HG02840 (cell line): ENCODE measurements at regions not wholly inside any gene's neighbourhood (a gene's known extent, or its start where the extent isn't known, plus 50 kb on each side); places are given as distances from the start of the nearest gene placed in this dataset.

Source experiments
- ATAC-seq: cut with Tn5 transposase; IDR thresholded peaks from one replicate; pipeline ENCODE4 v1.9.1; 2021; ENCODE audit warnings: mild to moderate bottlenecking, moderate library complexity, moderate number of reproducible peaks; ENCODE audit not compliant: unreplicated experiment, low FRiP score

- no peak for ATAC-seq
Observed at GRCh38 chr4:23279377-23279986, 586.7 kb downstream of the GBA3 start.

GRCh38 chr4:23278845-23279244 is 586.1 kb downstream of the GBA3 start:
- ATAC-seq = no peak

- ATAC-seq = no peak
Observed at GRCh38 chr4:23276076-23276475, 583.3 kb downstream of the GBA3 start.

GRCh38 chr4:23269566-23269965 is 576.8 kb downstream of the GBA3 start:
- ATAC-seq = no peak

GRCh38 chr4:23268072-23268771 is 575.5 kb downstream of the GBA3 start:
- no peak for ATAC-seq

- ATAC-seq = no peak
Observed at GRCh38 chr4:23266401-23266800, 573.7 kb downstream of the GBA3 start.

- ATAC-seq = no peak
Observed at GRCh38 chr4:23260511-23260910, 567.8 kb downstream of the GBA3 start.

- no peak for ATAC-seq
Observed at GRCh38 chr4:23245203-23245832, 552.6 kb downstream of the GBA3 start.

GRCh38 chr4:23242962-23243361 is 550.2 kb downstream of the GBA3 start:
- ATAC-seq = no peak

GRCh38 chr4:23241408-23241807 is 548.7 kb downstream of the GBA3 start:
- no peak for ATAC-seq

GRCh38 chr4:23238848-23239247 is 546.1 kb downstream of the GBA3 start:
- no peak for ATAC-seq

GRCh38 chr4:23237771-23238170 is 545.0 kb downstream of the GBA3 start:
- no peak for ATAC-seq

- ATAC-seq = no peak
Observed at GRCh38 chr4:23235628-23236390, 543.1 kb downstream of the GBA3 start.

- no peak for ATAC-seq
Observed at GRCh38 chr4:23234716-23235115, 542.0 kb downstream of the GBA3 start.

GRCh38 chr4:23234018-23234417 is 541.3 kb downstream of the GBA3 start:
- ATAC-seq = no peak

- no peak for ATAC-seq
Observed at GRCh38 chr4:23233596-23233995, 540.9 kb downstream of the GBA3 start.

GRCh38 chr4:23232987-23233386 is 540.2 kb downstream of the GBA3 start:
- no peak for ATAC-seq

- ATAC-seq = no peak
Observed at GRCh38 chr4:23225564-23225963, 532.8 kb downstream of the GBA3 start.

GRCh38 chr4:23224684-23225420 is 532.1 kb downstream of the GBA3 start:
- ATAC-seq = no peak

GRCh38 chr4:23220911-23221310 is 528.2 kb downstream of the GBA3 start:
- ATAC-seq = no peak
